Vagina (tissue), 2 donors: ENCODE measurements at regions not wholly inside any gene's neighbourhood (a gene's known extent, or its start where the extent isn't known, plus 50 kb on each side); places are given as distances from the start of the nearest gene placed in this dataset.

Experiments
- POLR2A ChIP-seq, 2 donors: fragments of 450-650 bp; IDR thresholded peaks; one replicate each; pipeline ENCODE4 v1.6.1; 2017; ENCODE audit warnings: antibody characterized with exemption in 2 of 2, mild to moderate bottlenecking in 2 of 2, moderate library complexity in 2 of 2
- POLR2AphosphoS5 ChIP-seq, 2 donors: sonication (generic); formaldehyde crosslinking; IDR thresholded peaks; one replicate each; pipeline ENCODE4 v1.9.0; 2017; ENCODE audit warnings: antibody characterized with exemption in 2 of 2, mild to moderate bottlenecking in 2 of 2, low read depth in 1 of 2; ENCODE audit not compliant: insufficient read depth in 1 of 2
- TF ChIP-seq, protein P1 (sequence below), 3 experiments: fragments of 450-650 bp in 2 of 3; fragments of 200-600 bp in 1 of 3; sonication (generic) in 1 of 3; IDR thresholded peaks; one replicate each; pipeline ENCODE4 v1.5.1; 2017 to 2019; ENCODE audit warnings: antibody characterized with exemption in 3 of 3, mild to moderate bottlenecking in 2 of 3, moderate library complexity in 2 of 3

DNA sequence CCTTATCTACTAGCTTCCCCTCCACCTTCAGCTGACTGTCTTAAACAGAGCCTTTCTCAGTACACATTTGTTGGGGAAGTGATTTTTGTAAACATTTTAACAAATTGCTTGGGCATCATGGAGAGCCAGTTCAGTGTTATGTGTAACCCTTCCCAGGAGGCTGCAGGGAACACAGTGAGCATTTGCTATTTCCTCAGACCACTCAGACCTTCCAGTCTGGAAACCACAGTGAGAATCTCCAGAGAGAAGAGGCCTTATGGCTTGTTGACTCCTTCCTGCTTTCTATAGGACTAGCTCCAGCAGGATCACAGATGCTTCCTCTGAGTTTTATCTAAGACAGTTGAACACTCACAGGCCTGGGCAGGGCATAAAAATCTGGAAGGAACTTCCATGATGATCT, 409.8 kb upstream of the NPVF start:
- TF ChIP-seq, protein P1, sequence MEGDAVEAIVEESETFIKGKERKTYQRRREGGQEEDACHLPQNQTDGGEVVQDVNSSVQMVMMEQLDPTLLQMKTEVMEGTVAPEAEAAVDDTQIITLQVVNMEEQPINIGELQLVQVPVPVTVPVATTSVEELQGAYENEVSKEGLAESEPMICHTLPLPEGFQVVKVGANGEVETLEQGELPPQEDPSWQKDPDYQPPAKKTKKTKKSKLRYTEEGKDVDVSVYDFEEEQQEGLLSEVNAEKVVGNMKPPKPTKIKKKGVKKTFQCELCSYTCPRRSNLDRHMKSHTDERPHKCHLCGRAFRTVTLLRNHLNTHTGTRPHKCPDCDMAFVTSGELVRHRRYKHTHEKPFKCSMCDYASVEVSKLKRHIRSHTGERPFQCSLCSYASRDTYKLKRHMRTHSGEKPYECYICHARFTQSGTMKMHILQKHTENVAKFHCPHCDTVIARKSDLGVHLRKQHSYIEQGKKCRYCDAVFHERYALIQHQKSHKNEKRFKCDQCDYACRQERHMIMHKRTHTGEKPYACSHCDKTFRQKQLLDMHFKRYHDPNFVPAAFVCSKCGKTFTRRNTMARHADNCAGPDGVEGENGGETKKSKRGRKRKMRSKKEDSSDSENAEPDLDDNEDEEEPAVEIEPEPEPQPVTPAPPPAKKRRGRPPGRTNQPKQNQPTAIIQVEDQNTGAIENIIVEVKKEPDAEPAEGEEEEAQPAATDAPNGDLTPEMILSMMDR (IDR thresholded peaks at IDR 0.05) = no peak
- TF ChIP-seq POLR2A (IDR thresholded peaks at IDR 0.05) (no peak), POLR2AphosphoS5 (IDR thresholded peaks at IDR 0.05; ENCODE audit: insufficient read depth in 1 of 2, low read depth in 1 of 2) (no peak)
